Hepatocyte (in vitro differentiated cells): ENCODE measurements at regions not wholly inside any gene's neighbourhood (a gene's known extent, or its start where the extent isn't known, plus 50 kb on each side); places are given as distances from the start of the nearest gene placed in this dataset.

Experiments used
- DNase-seq: peaks from one replicate; pipeline ENCODE4 v3.0.0-alpha.2; 2016; ENCODE audit warnings: low spot score
- H2AFZ ChIP-seq: fragments of 200-600 bp; sonication (generic); 2 replicates; pipeline ENCODE4 v1.6.0; 2016; ENCODE audit warnings: antibody characterized with exemption, mild to moderate bottlenecking
- H3K27ac ChIP-seq: fragments of 200-600 bp; sonication (generic); 2 replicates; pipeline ENCODE4 v1.5.1; 2016; ENCODE audit warnings: mild to moderate bottlenecking
- H3K27me3 ChIP-seq: fragments of 200-600 bp; sonication (generic); 2 replicates; pipeline ENCODE4 v1.6.1; 2016
- H3K36me3 ChIP-seq: fragments of 200-600 bp; sonication (generic); replicated peaks from 2 replicates; pipeline ENCODE4 v1.5.1; 2016; ENCODE audit warnings: low read depth; ENCODE audit not compliant: insufficient read depth
- H3K4me1 ChIP-seq: fragments of 200-600 bp; sonication (generic); 2 replicates; pipeline ENCODE4 v1.5.1; 2016; ENCODE audit warnings: mild to moderate bottlenecking, moderate library complexity; ENCODE audit not compliant: insufficient read depth
- H3K4me2 ChIP-seq: fragments of 200-600 bp; sonication (generic); 2 replicates; pipeline ENCODE4 v1.6.0; 2016
- H3K4me3 ChIP-seq: fragments of 200-600 bp; sonication (generic); 2 replicates; pipeline ENCODE4 v1.5.1; 2016; ENCODE audit warnings: mild to moderate bottlenecking
- H3K79me2 ChIP-seq: fragments of 200-600 bp; sonication (generic); 2 replicates; pipeline ENCODE4 v1.6.0; 2017; ENCODE audit warnings: mild to moderate bottlenecking
- H3K9me2 ChIP-seq: fragments of 200-600 bp; sonication (generic); replicated peaks from 2 replicates; pipeline ENCODE4 v1.6.0; 2017; ENCODE audit warnings: mild to moderate bottlenecking; ENCODE audit not compliant: insufficient read depth
- H3K9me3 ChIP-seq: fragments of 200-600 bp; sonication (generic); 2 replicates; pipeline ENCODE4 v1.5.1; 2016; ENCODE audit warnings: low read depth, mild to moderate bottlenecking
- H4K20me1 ChIP-seq: fragments of 200-600 bp; sonication (generic); 2 replicates; pipeline ENCODE4 v1.6.0; 2016; ENCODE audit warnings: mild to moderate bottlenecking; ENCODE audit not compliant: insufficient read depth, poor library complexity, severe bottlenecking
- EZH2 ChIP-seq: fragments of 200-600 bp; sonication (generic); IDR thresholded peaks from 2 replicates; pipeline ENCODE4 v1.6.1; 2016; ENCODE audit warnings: antibody characterized with exemption, mild to moderate bottlenecking, borderline replicate concordance
- EZH2phosphoT487 ChIP-seq: fragments of 200-600 bp; sonication (generic); IDR thresholded peaks from one replicate; pipeline ENCODE4 v1.6.1; 2018; ENCODE audit warnings: antibody characterized with exemption, mild to moderate bottlenecking, low read depth, moderate library complexity; ENCODE audit not compliant: unreplicated experiment, severe bottlenecking
- WGBS: methylation state at CpG from one replicate; pipeline ENCODE4 v1.1.6; 2016; ENCODE audit warnings: low lambda C conversion rate; ENCODE audit errors: missing lambda C conversion rate; 5-methylcytosine and 5-hydroxymethylcytosine counted together
- TF ChIP-seq, protein P1 (sequence below): fragments of 200-600 bp; sonication (generic); IDR thresholded peaks from 2 replicates; pipeline ENCODE4 v1.5.1; 2016; ENCODE audit warnings: antibody characterized with exemption, mild to moderate bottlenecking; ENCODE audit not compliant: poor library complexity

DNA sequence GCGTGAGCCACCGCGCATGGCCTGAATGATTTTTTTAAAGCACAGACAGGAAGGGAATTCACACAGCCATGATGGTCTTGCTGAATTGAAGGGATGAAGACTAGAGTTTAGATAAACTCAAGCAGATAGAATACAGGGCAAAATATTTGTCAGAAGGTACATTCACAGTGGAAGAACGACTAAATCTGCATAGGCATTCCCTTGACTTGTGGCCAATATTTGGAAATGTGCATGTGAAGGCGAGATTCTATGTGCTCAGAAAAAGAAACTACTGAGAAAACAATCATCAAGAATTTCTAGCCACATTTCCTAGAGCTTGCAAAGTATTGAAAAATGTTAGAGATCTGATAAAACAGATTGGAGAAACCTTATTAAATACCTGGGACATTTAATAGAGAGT, 1166.2 kb downstream of the DNAJB9 start:
- H2AFZ ChIP-seq, result no peak overlapping the region
- H3K9me2 ChIP-seq, result no peaks in the 10 kb centered on the region
- DNase-seq, result no peak
- no peak overlapping the region for H3K4me2 ChIP-seq
- no peaks in the 10 kb centered on the region for H3K4me1 ChIP-seq
- no peaks in the 10 kb centered on the region for H3K79me2 ChIP-seq
- no peak overlapping the region for H3K4me3 ChIP-seq
- no peaks in the 10 kb centered on the region for H3K9me3 ChIP-seq
- H3K27me3 ChIP-seq, result no peaks in the 10 kb centered on the region
- TF ChIP-seq, protein P1, sequence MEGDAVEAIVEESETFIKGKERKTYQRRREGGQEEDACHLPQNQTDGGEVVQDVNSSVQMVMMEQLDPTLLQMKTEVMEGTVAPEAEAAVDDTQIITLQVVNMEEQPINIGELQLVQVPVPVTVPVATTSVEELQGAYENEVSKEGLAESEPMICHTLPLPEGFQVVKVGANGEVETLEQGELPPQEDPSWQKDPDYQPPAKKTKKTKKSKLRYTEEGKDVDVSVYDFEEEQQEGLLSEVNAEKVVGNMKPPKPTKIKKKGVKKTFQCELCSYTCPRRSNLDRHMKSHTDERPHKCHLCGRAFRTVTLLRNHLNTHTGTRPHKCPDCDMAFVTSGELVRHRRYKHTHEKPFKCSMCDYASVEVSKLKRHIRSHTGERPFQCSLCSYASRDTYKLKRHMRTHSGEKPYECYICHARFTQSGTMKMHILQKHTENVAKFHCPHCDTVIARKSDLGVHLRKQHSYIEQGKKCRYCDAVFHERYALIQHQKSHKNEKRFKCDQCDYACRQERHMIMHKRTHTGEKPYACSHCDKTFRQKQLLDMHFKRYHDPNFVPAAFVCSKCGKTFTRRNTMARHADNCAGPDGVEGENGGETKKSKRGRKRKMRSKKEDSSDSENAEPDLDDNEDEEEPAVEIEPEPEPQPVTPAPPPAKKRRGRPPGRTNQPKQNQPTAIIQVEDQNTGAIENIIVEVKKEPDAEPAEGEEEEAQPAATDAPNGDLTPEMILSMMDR, result no peak
- no peak for TF ChIP-seq EZH2phosphoT487
- TF ChIP-seq EZH2, result no peak
- H3K36me3 ChIP-seq, result no peaks in the 10 kb centered on the region
- 92% methylated on average over 5 of the region's 5 CpGs for WGBS
- H4K20me1 ChIP-seq, result no peaks in the 10 kb centered on the region
- H3K27ac ChIP-seq, result no peak overlapping the region

DNA sequence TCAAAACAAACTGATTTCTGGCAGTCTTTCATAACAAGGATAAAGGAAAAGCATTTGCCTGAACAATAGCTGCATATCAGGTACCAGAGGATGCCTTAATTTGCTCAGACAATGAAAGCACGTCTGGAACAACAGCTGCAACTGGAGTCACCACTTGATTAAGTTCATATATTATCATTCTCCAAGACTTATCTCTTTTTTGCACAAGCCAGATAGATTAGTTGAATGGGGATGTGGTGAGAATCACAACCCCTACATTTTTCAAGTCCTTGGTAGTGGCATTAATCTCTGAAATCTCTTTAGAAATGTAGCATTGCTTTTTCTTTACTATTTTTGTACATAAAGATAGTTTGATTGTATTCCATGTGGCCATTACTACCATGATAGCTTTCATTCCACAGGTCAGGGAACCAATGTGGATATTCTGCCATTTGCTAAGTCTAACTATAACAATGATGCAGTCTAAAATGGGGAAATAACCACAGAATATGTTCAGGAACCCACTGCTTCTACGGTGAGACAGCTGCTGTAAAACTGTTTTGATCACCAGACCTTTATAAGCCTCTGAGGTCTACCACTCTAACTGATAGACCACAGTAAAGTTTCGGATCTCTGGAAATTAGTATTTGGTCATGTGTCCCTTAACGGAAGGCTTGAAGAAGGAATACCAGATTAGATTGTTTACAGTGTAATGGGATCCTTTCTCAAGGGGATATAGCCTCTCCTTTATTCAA, 1176.2 kb downstream of the DNAJB9 start:
- H2AFZ ChIP-seq, result no peak overlapping the region
- H3K4me3 ChIP-seq, result no peak overlapping the region
- TF ChIP-seq, protein P1, result no peak
- no peak for TF ChIP-seq EZH2
- no peak for TF ChIP-seq EZH2phosphoT487
- H3K27ac ChIP-seq, result no peak overlapping the region
- no peaks in the 10 kb centered on the region for H3K36me3 ChIP-seq
- no peaks in the 10 kb centered on the region for H3K4me1 ChIP-seq
- H3K27me3 ChIP-seq, result no peaks in the 10 kb centered on the region
- 71% methylated on average over 4 of the region's 4 CpGs for WGBS
- H3K79me2 ChIP-seq, result no peaks in the 10 kb centered on the region
- no peaks in the 10 kb centered on the region for H4K20me1 ChIP-seq
- H3K9me3 ChIP-seq, result no peaks in the 10 kb centered on the region
- DNase-seq, result no peak
- no peak overlapping the region for H3K4me2 ChIP-seq
- H3K9me2 ChIP-seq, result no peaks in the 10 kb centered on the region

DNA sequence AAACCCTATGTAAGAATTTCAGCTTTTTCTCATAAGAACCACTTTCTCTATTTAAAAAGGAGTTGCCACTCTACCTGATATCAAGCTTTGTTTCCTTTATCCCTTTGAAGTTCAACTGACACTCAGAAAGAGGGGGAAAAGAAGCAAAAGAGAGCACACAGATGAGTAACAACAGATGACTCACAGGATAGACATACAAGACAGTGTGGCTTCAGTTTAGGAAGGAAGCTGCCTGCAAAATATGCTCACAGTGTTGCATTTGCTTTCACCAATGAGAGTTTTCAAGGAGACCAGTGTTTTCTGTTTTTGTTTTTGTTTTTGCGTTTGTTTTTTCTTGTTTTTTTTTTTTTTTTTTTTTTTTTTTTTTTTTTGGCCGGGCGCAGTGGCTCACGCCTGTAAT, 1181.6 kb downstream of the DNAJB9 start:
- no peaks in the 10 kb centered on the region for H4K20me1 ChIP-seq
- H2AFZ ChIP-seq, result no peak overlapping the region
- H3K4me3 ChIP-seq, result no peak overlapping the region
- H3K36me3 ChIP-seq, result no peaks in the 10 kb centered on the region
- no peak overlapping the region for H3K4me2 ChIP-seq
- no peaks in the 10 kb centered on the region for H3K79me2 ChIP-seq
- 96% methylated on average over 4 of the region's 4 CpGs for WGBS
- TF ChIP-seq, protein P1, result no peak
- TF ChIP-seq EZH2 (no peak), EZH2phosphoT487 (no peak)
- no peaks in the 10 kb centered on the region for H3K4me1 ChIP-seq
- H3K27ac ChIP-seq, result no peak overlapping the region
- no peaks in the 10 kb centered on the region for H3K9me3 ChIP-seq
- no peak for DNase-seq
- H3K9me2 ChIP-seq, result no peaks in the 10 kb centered on the region
- H3K27me3 ChIP-seq, result no peaks in the 10 kb centered on the region
